ENCODE measurements at regions not wholly inside any gene's neighbourhood (a gene's known extent, or its start where the extent isn't known, plus 50 kb on each side); places are given as distances from the start of the nearest gene placed in this dataset.

DNA sequence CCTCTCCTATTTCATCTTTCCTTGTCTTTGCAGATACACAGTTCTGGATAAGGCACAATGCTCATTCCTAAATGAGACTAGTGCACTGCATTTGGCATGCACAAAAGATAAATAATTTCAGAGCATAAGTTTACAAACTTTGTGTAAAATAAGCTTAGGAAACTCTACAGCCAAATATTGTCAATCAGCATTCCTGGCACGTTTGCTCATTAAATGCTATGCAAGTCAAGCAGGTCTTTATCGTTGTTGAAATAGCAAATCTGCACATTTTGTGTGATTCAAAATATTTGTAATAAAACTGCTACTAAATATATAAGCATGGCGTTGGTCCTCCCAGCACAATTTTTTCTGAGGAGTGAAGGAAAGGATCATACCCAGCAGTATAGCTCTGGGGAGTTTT lies 322.1 kb upstream of the NOCT start:
- Histone ChIP-seq H3K79me1 (ENCODE audit: low read depth in 1 of 2, low read length in 2 of 2) (no peaks in the 10 kb centered on the region), H3K4me3 (ENCODE audit: insufficient read depth, low read depth, low read length) (no peak overlapping the region), H3K27ac (ENCODE audit: insufficient read depth, low read length) (peak overlapping the region; percentile 70; the same call in 1 of the 2 replicates), H3K9ac (ENCODE audit: low read depth, low read length) (no peak overlapping the region), H3K14ac (replicated peaks; ENCODE audit: low read depth, low read length) (peak overlapping the region; percentile 49; the same call in 1 of the 2 replicates), H3K4me2 (ENCODE audit: low read depth, low read length) (peak overlapping the region; percentile 74), H4K91ac (ENCODE audit: insufficient read depth, low read depth, low read length) (no peak overlapping the region), H3K4me1 (ENCODE audit: control insufficient read depth, insufficient read depth, low read length) (peaks cover 31% of the 10 kb centered on the region), H2AK5ac (ENCODE audit: low read depth, low read length) (no peak overlapping the region), H2BK20ac (ENCODE audit: low read depth, low read length) (peak overlapping the region; percentile 83), H3K4ac (ENCODE audit: low read depth, low read length) (peak overlapping the region; percentile 88), H4K8ac (ENCODE audit: low read depth in 2 of 2, low read length in 2 of 2) (peak overlapping the region in 1 of 2 experiments; percentile 73; a peak in 2 of 4 replicates), H3K18ac (ENCODE audit: low read depth, low read length) (peak overlapping the region; percentile 66; the same call in 1 of the 2 replicates), H4K5ac (ENCODE audit: low read depth, low read length) (peak overlapping the region; percentile 45; the same call in 1 of the 2 replicates), H3K9me1 (ENCODE audit: insufficient read depth, low read length) (0 out of 2 replicates have a peak, but pooled peaks cover 5% of the 10 kb centered on the region), H3K23ac (ENCODE audit: low read depth, low read length) (no peak overlapping the region), H2AK9ac (replicated peaks; ENCODE audit: low read depth, low read length, poor library complexity) (no peak overlapping the region), H3K36me3 (ENCODE audit: control insufficient read depth, insufficient read depth, low read length) (no peaks in the 10 kb centered on the region), H2AFZ (replicated peaks; ENCODE audit: low read length, poor library complexity) (no peak overlapping the region), H3K56ac (ENCODE audit: extremely low read depth, insufficient read depth, low read length) (peak overlapping the region; percentile 68), H3K27me3 (ENCODE audit: control insufficient read depth, insufficient read depth, low read length) (no peaks in the 10 kb centered on the region), H3K9me3 (ENCODE audit: control insufficient read depth, insufficient read depth, low read length) (no peaks in the 10 kb centered on the region), H2BK15ac (ENCODE audit: low read depth, low read length) (peak overlapping the region; percentile 46; the same call in 1 of the 3 replicates), H4K20me1 (ENCODE audit: insufficient read depth, low read length) (no peaks in the 10 kb centered on the region), H2BK5ac (ENCODE audit: low read depth, low read length, poor library complexity, severe bottlenecking) (peak overlapping the region; percentile 67), H2BK120ac (ENCODE audit: low read depth, low read length) (peak overlapping the region; percentile 95)
- ChIA-PET POLR2A (ENCODE audit: unreplicated experiment) (interaction anchor here (0.9 kb wide), 1 partner anchor 151 kb away, joined by 3 read pairs; no protein-coding TSS in a partner anchor), CTCF (no interaction called here)
- dilution Hi-C loops (cut with HindIII; ENCODE audit: low sequenced_read_pairs, unreplicated experiment) (no loop called here), intact Hi-C loops (cut with micrococcal nuclease) (no loop called here), in situ Hi-C loops (cut with MboI; ENCODE audit: low sequenced_read_pairs) (loop anchor here (25.0 kb wide), 3 partner anchors 881 to 1556 kb away; partner anchors contain the start of gene PCDH18)
- WGBS, 2 experiments (ENCODE audit: extremely low coverage in 2 of 2, insufficient read length in 1 of 2) = no CpG with 5 or more reads among the region's 3 CpGs
- DNase-seq = peak; percentile 41
- BruUV-seq (replicated peaks) = no TSS peak
- TF ChIP-seq NFE2L2 (IDR thresholded peaks at IDR 0.05; ENCODE audit: low read depth, low read length) (no peak), BHLHE40 (IDR thresholded peaks at IDR 0.05; ENCODE audit: low read depth, low read length) (peak; percentile 16; the same call in 1 of the 2 replicates)
- ATAC-seq (ENCODE audit: low read depth) = peak; percentile 42
